Neuronal stem cell (in vitro differentiated cells): ENCODE measurements at regions not wholly inside any gene's neighbourhood (a gene's known extent, or its start where the extent isn't known, plus 50 kb on each side); places are given as distances from the start of the nearest gene placed in this dataset.

ENCODE experiments used
- DNase-seq: peaks from one replicate; pipeline ENCODE4 v3.0.0-alpha.2; 2013; ENCODE audit warnings: low spot score
- H2AFZ ChIP-seq: one replicate; pipeline ENCODE4 v1.6.1; 2013; ENCODE audit warnings: mild to moderate bottlenecking, low read length, inconsistent platforms
- H2AK5ac ChIP-seq: 2 replicates; pipeline ENCODE4 v1.6.1; 2013; ENCODE audit warnings: low read depth, mild to moderate bottlenecking, inconsistent platforms, low read length, moderate library complexity, mixed read lengths
- H2BK120ac ChIP-seq: 2 replicates; pipeline ENCODE4 v1.6.1; 2013; ENCODE audit warnings: low read depth, mild to moderate bottlenecking, inconsistent platforms, low read length, moderate library complexity, mixed read lengths
- H2BK12ac ChIP-seq: one replicate; pipeline ENCODE4 v1.6.1; 2013; ENCODE audit warnings: low read length, inconsistent platforms
- H2BK15ac ChIP-seq: 2 replicates; pipeline ENCODE4 v1.6.1; 2013; ENCODE audit warnings: mild to moderate bottlenecking, low read length, inconsistent platforms, mixed read lengths
- H2BK5ac ChIP-seq: one replicate; pipeline ENCODE4 v1.6.1; 2013; ENCODE audit warnings: inconsistent platforms, mild to moderate bottlenecking, low read length, moderate library complexity
- H3K14ac ChIP-seq: one replicate; pipeline ENCODE4 v1.6.1; 2013; ENCODE audit warnings: low read length, inconsistent platforms
- H3K18ac ChIP-seq: 2 replicates; pipeline ENCODE4 v1.6.1; 2013; ENCODE audit warnings: low read length, inconsistent platforms
- H3K23ac ChIP-seq: 2 replicates; pipeline ENCODE4 v1.6.1; 2013; ENCODE audit warnings: low read depth, mild to moderate bottlenecking, mixed read lengths, low read length, inconsistent platforms; ENCODE audit not compliant: poor library complexity
- H3K27ac ChIP-seq: replicated peaks from 3 replicates; pipeline ENCODE4 v1.5.1; 2013; ENCODE audit warnings: low read length, inconsistent platforms
- H3K27me3 ChIP-seq, 3 experiments: 2 replicates each; pipeline ENCODE4 v1.6.1; 2013; ENCODE audit warnings: low read length in 3 of 3, mild to moderate bottlenecking in 2 of 3, inconsistent platforms in 1 of 3, low read depth in 1 of 3, mixed read lengths in 1 of 3, moderate library complexity in 1 of 3; ENCODE audit not compliant: control insufficient read depth in 3 of 3, insufficient read depth in 3 of 3
- H3K36me3 ChIP-seq, 2 donors: replicated peaks in 1 of 2; 2 replicates each; pipeline ENCODE4 v1.6.1; 2013; ENCODE audit warnings: low read length in 2 of 2; ENCODE audit not compliant: control insufficient read depth in 2 of 2, insufficient read depth in 2 of 2
- H3K4ac ChIP-seq: 2 replicates; pipeline ENCODE4 v1.6.1; 2013; ENCODE audit warnings: inconsistent platforms, mild to moderate bottlenecking, low read length, moderate library complexity
- H3K4me1 ChIP-seq, 2 donors: 1 replicate in 1 of 2; 2 replicates in 1 of 2; pipeline ENCODE4 v1.6.1; 2013; ENCODE audit warnings: low read length in 2 of 2, low read depth in 1 of 2; ENCODE audit not compliant: control insufficient read depth in 2 of 2, insufficient read depth in 1 of 2
- H3K4me2 ChIP-seq: one replicate; pipeline ENCODE4 v1.6.1; 2013; ENCODE audit warnings: mild to moderate bottlenecking, low read length, inconsistent platforms; ENCODE audit not compliant: insufficient read depth, poor library complexity, severe bottlenecking
- H3K4me3 ChIP-seq, 2 donors: 2 replicates each; pipeline ENCODE4 v1.5.1; 2013; ENCODE audit warnings: low read length in 2 of 2, mild to moderate bottlenecking in 2 of 2, inconsistent platforms in 1 of 2, moderate library complexity in 1 of 2
- H3K79me1 ChIP-seq: one replicate; pipeline ENCODE4 v1.6.1; 2013; ENCODE audit warnings: low read depth, mild to moderate bottlenecking, inconsistent platforms, low read length, moderate library complexity
- H3K9ac ChIP-seq: one replicate; pipeline ENCODE4 v1.6.1; 2013; ENCODE audit warnings: mild to moderate bottlenecking, low read depth, low read length, inconsistent platforms; ENCODE audit not compliant: poor library complexity
- H3K9me3 ChIP-seq, 2 donors: replicated peaks in 1 of 2; 2 replicates each; pipeline versions ENCODE3 to v1.6.1; 2013; ENCODE audit warnings: low read length in 2 of 2, mild to moderate bottlenecking in 2 of 2, inconsistent platforms in 1 of 2, low read depth in 1 of 2, mixed read lengths in 1 of 2, moderate library complexity in 1 of 2; ENCODE audit not compliant: control insufficient read depth in 2 of 2, insufficient read depth in 1 of 2
- H4K8ac ChIP-seq: one replicate; pipeline ENCODE4 v1.6.1; 2013; ENCODE audit warnings: low read depth, mild to moderate bottlenecking, inconsistent platforms, low read length, moderate library complexity
- H4K91ac ChIP-seq: one replicate; pipeline ENCODE4 v1.6.1; 2013; ENCODE audit warnings: low read length, low read depth, mild to moderate bottlenecking, inconsistent platforms; ENCODE audit not compliant: poor library complexity
- WGBS, 2 donors: extraction: QIAGEN DNeasy Blood & Tissue Kit; methylation state at CpG; one replicate each; pipeline ENCODE4 v1.1.7; 2013; ENCODE audit warnings: missing lambda C conversion rate in 2 of 2, mixed read lengths in 1 of 2; ENCODE audit not compliant: insufficient read length in 2 of 2, insufficient replicate concordance in 1 of 2; ENCODE audit errors: extremely low coverage in 2 of 2; 5-methylcytosine and 5-hydroxymethylcytosine counted together

- Histone ChIP-seq H3K79me1 (no peaks in the 10 kb centered on the region), H4K91ac (no peak overlapping the region), H3K23ac (peak overlapping the region; percentile 77), H3K9ac (no peak overlapping the region), H3K4me1 (peaks cover 6 to 13% of the 10 kb centered on the region in 2 donors), H2BK5ac (no peak overlapping the region), H3K4me2 (no peak overlapping the region), H3K9me3 (peaks cover 0 to 2% of the 10 kb centered on the region in 2 donors), H2AFZ (no peak overlapping the region), H3K14ac (peak overlapping the region; percentile 85), H3K27me3 (peaks cover 0 to 13% (median 0%) of the 10 kb centered on the region in 3 experiments), H4K8ac (no peak overlapping the region), H3K4ac (no peak overlapping the region), H2BK15ac (peak overlapping the region; percentile 40), H3K18ac (peak overlapping the region; percentile 36), H2BK120ac (no peak overlapping the region), H2AK5ac (peak overlapping the region; percentile 73), H3K27ac (no peak overlapping the region), H3K36me3 (no peaks in the 10 kb centered on the region), H3K4me3 (no peak overlapping the region), H2BK12ac (peak overlapping the region; percentile 78)
- WGBS, 2 donors: no CpG with 5 or more reads among the region's 14 CpGs
- no peak for DNase-seq
These were observed 75.0 kb upstream of the SULF2 start for GRCh38 chr20:47860049-47860830.

GRCh38 chr20:47859278-47859677 lies 74.0 kb upstream of the SULF2 start:
- H3K79me1 ChIP-seq: no peaks in the 10 kb centered on the region
- H2AFZ ChIP-seq: no peak overlapping the region
- H4K8ac ChIP-seq: no peak overlapping the region
- peak overlapping the region; percentile 73 for H2AK5ac ChIP-seq
- no peak overlapping the region for H2BK120ac ChIP-seq
- no peak overlapping the region for H3K4ac ChIP-seq
- no CpG with 5 or more reads among the region's 6 CpGs for WGBS, 2 donors
- peaks cover 0 to 10% (median 0%) of the 10 kb centered on the region in 3 experiments for H3K27me3 ChIP-seq
- H2BK15ac ChIP-seq: no peak overlapping the region
- no peak overlapping the region for H3K14ac ChIP-seq
- H2BK5ac ChIP-seq: no peak overlapping the region
- no peaks in the 10 kb centered on the region for H3K36me3 ChIP-seq
- no peak overlapping the region for H3K9ac ChIP-seq
- no peak overlapping the region for H4K91ac ChIP-seq
- H3K4me2 ChIP-seq: no peak overlapping the region
- DNase-seq: no peak
- H2BK12ac ChIP-seq: no peak overlapping the region
- peaks cover 6 to 13% of the 10 kb centered on the region in 2 donors for H3K4me1 ChIP-seq
- no peak overlapping the region for H3K23ac ChIP-seq
- no peak overlapping the region for H3K18ac ChIP-seq
- H3K27ac ChIP-seq: no peak overlapping the region
- H3K4me3 ChIP-seq: no peak overlapping the region
- H3K9me3 ChIP-seq: peaks cover 4 to 5% of the 10 kb centered on the region in 2 donors

- no peak overlapping the region for H4K8ac ChIP-seq
- H3K36me3 ChIP-seq: no peaks in the 10 kb centered on the region
- H3K4me3 ChIP-seq: no peak overlapping the region
- H2BK5ac ChIP-seq: no peak overlapping the region
- H2AK5ac ChIP-seq: no peak overlapping the region
- WGBS, 2 donors: no CpG with 5 or more reads among the region's 17 CpGs
- H3K9ac ChIP-seq: no peak overlapping the region
- no peak overlapping the region for H3K23ac ChIP-seq
- peaks cover 6 to 7% of the 10 kb centered on the region in 2 donors for H3K9me3 ChIP-seq
- H3K27me3 ChIP-seq: peaks cover 0 to 10% (median 0%) of the 10 kb centered on the region in 3 experiments
- H3K4ac ChIP-seq: no peak overlapping the region
- peak overlapping the region; percentile 29 for H3K18ac ChIP-seq
- H3K79me1 ChIP-seq: no peaks in the 10 kb centered on the region
- H2BK12ac ChIP-seq: no peak overlapping the region
- H3K4me2 ChIP-seq: no peak overlapping the region
- no peak overlapping the region for H3K27ac ChIP-seq
- peaks cover 6 to 13% of the 10 kb centered on the region in 2 donors for H3K4me1 ChIP-seq
- DNase-seq: no peak
- peak overlapping the region; percentile 62 for H2AFZ ChIP-seq
- no peak overlapping the region for H4K91ac ChIP-seq
- no peak overlapping the region for H2BK120ac ChIP-seq
- H3K14ac ChIP-seq: no peak overlapping the region
- H2BK15ac ChIP-seq: no peak overlapping the region
These were observed 72.5 kb upstream of the SULF2 start for GRCh38 chr20:47857569-47858464.

GRCh38 chr20:47857187-47857568 lies 71.9 kb upstream of the SULF2 start:
- H3K36me3 ChIP-seq: no peaks in the 10 kb centered on the region
- peaks cover 6 to 13% of the 10 kb centered on the region in 2 donors for H3K4me1 ChIP-seq
- H3K23ac ChIP-seq: no peak overlapping the region
- H2AFZ ChIP-seq: peak overlapping the region; percentile 62
- no peak overlapping the region for H3K9ac ChIP-seq
- no peak overlapping the region for H2BK12ac ChIP-seq
- peaks cover 0 to 10% (median 0%) of the 10 kb centered on the region in 3 experiments for H3K27me3 ChIP-seq
- H3K14ac ChIP-seq: no peak overlapping the region
- peak overlapping the region; percentile 20 for H3K27ac ChIP-seq
- H4K8ac ChIP-seq: no peak overlapping the region
- H3K79me1 ChIP-seq: no peaks in the 10 kb centered on the region
- H3K4ac ChIP-seq: no peak overlapping the region
- H4K91ac ChIP-seq: no peak overlapping the region
- DNase-seq: no peak
- no peak overlapping the region for H3K4me3 ChIP-seq
- H3K4me2 ChIP-seq: no peak overlapping the region
- no peak overlapping the region for H2BK120ac ChIP-seq
- H2AK5ac ChIP-seq: no peak overlapping the region
- H2BK5ac ChIP-seq: no peak overlapping the region
- peak overlapping the region; percentile 20 for H3K18ac ChIP-seq
- H2BK15ac ChIP-seq: no peak overlapping the region
- no CpG with 5 or more reads among the region's 8 CpGs for WGBS, 2 donors
- H3K9me3 ChIP-seq: peaks cover 6 to 10% of the 10 kb centered on the region in 2 donors
